Liver (tissue), 8 donors: ENCODE measurements at regions not wholly inside any gene's neighbourhood (a gene's known extent, or its start where the extent isn't known, plus 50 kb on each side); places are given as distances from the start of the nearest gene placed in this dataset.

Experiments
- DNase-seq: peaks from one replicate; pipeline ENCODE4 v3.0.0-alpha.2; 2017; ENCODE audit warnings: low spot score
- H3K27ac ChIP-seq, 2 donors: one replicate each; pipeline ENCODE4 v1.7.0; 2013; ENCODE audit warnings: inconsistent platforms in 2 of 2, low read length in 2 of 2, control low read depth in 1 of 2, low read depth in 1 of 2, mild to moderate bottlenecking in 1 of 2
- H3K27me3 ChIP-seq, 4 donors: one replicate each; pipeline versions ENCODE4 v1.6.1 to v1.7.0; 2013; ENCODE audit warnings: low read length in 3 of 4, inconsistent platforms in 1 of 4, mild to moderate bottlenecking in 1 of 4, moderate library complexity in 1 of 4; ENCODE audit not compliant: control insufficient read depth in 4 of 4, insufficient read depth in 4 of 4
- H3K36me3 ChIP-seq, 4 donors: one replicate each; pipeline versions ENCODE4 v1.6.1 to v1.7.0; 2013; ENCODE audit warnings: low read length in 3 of 4, mild to moderate bottlenecking in 3 of 4, low read depth in 1 of 4, moderate library complexity in 1 of 4; ENCODE audit not compliant: control insufficient read depth in 4 of 4, insufficient read depth in 3 of 4
- H3K4me1 ChIP-seq, 4 donors: one replicate each; pipeline versions ENCODE4 v1.6.1 to v1.7.0; 2013; ENCODE audit warnings: low read length in 3 of 4, mild to moderate bottlenecking in 3 of 4, moderate library complexity in 1 of 4; ENCODE audit not compliant: control insufficient read depth in 4 of 4, insufficient read depth in 4 of 4
- H3K4me3 ChIP-seq, 3 donors: one replicate each; pipeline versions ENCODE4 v1.6.1 to v1.7.0; 2013; ENCODE audit warnings: low read length in 3 of 3, control low read depth in 1 of 3, low read depth in 1 of 3, mild to moderate bottlenecking in 1 of 3
- H3K9ac ChIP-seq, 2 donors: one replicate each; pipeline ENCODE4 v1.7.0; 2013; ENCODE audit warnings: low read length in 2 of 2, mild to moderate bottlenecking in 2 of 2, moderate library complexity in 2 of 2, control low read depth in 1 of 2, low read depth in 1 of 2
- H3K9me3 ChIP-seq, 4 donors: one replicate each; pipeline versions ENCODE4 v1.6.1 to v1.7.0; 2013; ENCODE audit warnings: low read length in 3 of 4; ENCODE audit not compliant: control insufficient read depth in 4 of 4
- FOXA1 ChIP-seq: IDR thresholded peaks from 2 replicates; pipeline ENCODE4 v1.6.1; 2016; ENCODE audit warnings: antibody characterized with exemption
- FOXA2 ChIP-seq: IDR thresholded peaks from 2 replicates; pipeline ENCODE4 v1.6.1; 2016; ENCODE audit warnings: antibody characterized with exemption
- HNF4A ChIP-seq, 2 donors: conservative IDR thresholded peaks; 2 replicates each; pipeline ENCODE4 v1.6.1; 2016; ENCODE audit warnings: antibody characterized with exemption in 2 of 2, mild to moderate bottlenecking in 2 of 2
- HNF4G ChIP-seq: IDR thresholded peaks from 2 replicates; pipeline ENCODE4 v1.6.1; 2016; ENCODE audit warnings: antibody characterized with exemption
- JUND ChIP-seq, 2 donors: IDR thresholded peaks; 2 replicates each; pipeline ENCODE4 v1.6.1; 2016; ENCODE audit warnings: antibody characterized with exemption in 2 of 2
- NR2F2 ChIP-seq: IDR thresholded peaks from 2 replicates; pipeline ENCODE4 v1.6.1; 2016; ENCODE audit warnings: antibody characterized with exemption
- RAD21 ChIP-seq, 2 donors: IDR thresholded peaks; 2 replicates each; pipeline ENCODE4 v1.6.1; 2016; ENCODE audit warnings: antibody characterized with exemption in 2 of 2, mild to moderate bottlenecking in 2 of 2
- RXRA ChIP-seq, 2 donors: IDR thresholded peaks; 2 replicates each; pipeline ENCODE4 v1.6.1; 2017 to 2018; ENCODE audit warnings: antibody characterized with exemption in 2 of 2, mild to moderate bottlenecking in 1 of 2
- SP1 ChIP-seq: IDR thresholded peaks from 2 replicates; pipeline ENCODE4 v1.6.1; 2018; ENCODE audit warnings: antibody characterized with exemption, mild to moderate bottlenecking
- TAF1 ChIP-seq: conservative IDR thresholded peaks from 2 replicates; pipeline ENCODE4 v1.6.1; 2016; ENCODE audit warnings: antibody characterized with exemption, mild to moderate bottlenecking
- YY1 ChIP-seq: IDR thresholded peaks from 2 replicates; pipeline ENCODE4 v1.6.1; 2016; ENCODE audit warnings: antibody characterized with exemption, mild to moderate bottlenecking
- WGBS: extraction: QIAGEN DNeasy Blood & Tissue Kit; methylation state at CpG from one replicate; pipeline ENCODE4 v1.1.7; 2013; 5-methylcytosine and 5-hydroxymethylcytosine counted together
- TF ChIP-seq, protein P1 (sequence below): IDR thresholded peaks from 2 replicates; pipeline ENCODE4 v1.6.1; 2016; ENCODE audit warnings: antibody characterized with exemption
- TF ChIP-seq, protein P2 (sequence below): IDR thresholded peaks from 2 replicates; pipeline ENCODE4 v1.6.1; 2016; ENCODE audit warnings: antibody characterized with exemption, mild to moderate bottlenecking
- TF ChIP-seq, protein P3 (sequence below): IDR thresholded peaks from 2 replicates; pipeline ENCODE4 v1.6.1; 2016; ENCODE audit warnings: antibody characterized with exemption
- TF ChIP-seq, protein P4 (sequence below): fragments of 150-350 bp; IDR thresholded peaks from 2 replicates; pipeline ENCODE4 v1.5.1; 2017; ENCODE audit warnings: improper control_type of control experiment, low read depth, low read length; ENCODE audit not compliant: missing input control
- TF ChIP-seq, protein P5 (sequence below): IDR thresholded peaks from 2 replicates; pipeline ENCODE4 v1.6.1; 2016; ENCODE audit warnings: antibody characterized with exemption
- donor health status: healthy.
- donor health status: healthy.
- donor health status: healthy.
- donor health status: healthy.
- donor health status: healthy.

DNA sequence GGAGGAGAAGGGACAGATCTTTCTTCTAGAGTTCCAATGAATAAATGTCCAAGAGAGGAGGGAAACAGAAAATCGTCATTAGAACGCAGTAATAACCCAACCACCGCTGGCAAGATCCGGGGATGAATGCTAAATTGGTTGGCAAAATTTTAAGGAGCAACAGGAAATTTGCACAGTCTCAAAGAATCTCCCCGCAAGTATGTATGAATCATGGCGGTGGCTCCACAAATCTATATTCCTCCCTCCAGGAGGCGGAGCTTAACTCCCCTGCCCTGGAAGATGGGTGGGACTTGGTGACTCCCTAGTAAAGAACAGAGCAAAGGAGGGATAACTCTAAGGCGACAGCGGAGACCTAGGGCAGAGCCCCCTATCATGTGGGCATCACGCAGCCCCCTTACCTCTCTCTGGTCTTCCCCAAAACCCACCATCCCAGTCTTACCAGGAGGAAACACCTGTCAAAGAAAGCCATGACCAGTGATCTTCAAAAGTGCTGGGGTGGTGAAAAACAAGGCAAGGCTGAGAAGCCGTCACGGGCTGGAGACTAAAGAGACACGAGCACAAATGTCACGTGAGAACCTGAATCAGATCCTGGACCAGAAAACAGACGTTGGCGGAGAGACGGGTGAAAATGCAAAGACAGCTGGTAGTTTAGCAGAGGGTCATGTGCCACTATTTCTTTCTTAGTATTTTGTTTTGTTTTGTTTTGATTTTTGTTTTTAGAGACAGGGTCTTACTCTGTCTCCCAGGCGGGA, 125.8 kb downstream of the NCOR2 start:
- TF ChIP-seq NR2F2 (no peak), HNF4A (conservative IDR thresholded peaks at IDR 0.05) (no peak), RXRA (IDR thresholded peaks at IDR 0.05) (no peak), HNF4G (no peak), TAF1 (no peak), RAD21 (IDR thresholded peaks at IDR 0.05) (no peak), SP1 (no peak), YY1 (no peak), FOXA2 (no peak), JUND (IDR thresholded peaks at IDR 0.05) (no peak), FOXA1 (no peak)
- TF ChIP-seq, protein P1, sequence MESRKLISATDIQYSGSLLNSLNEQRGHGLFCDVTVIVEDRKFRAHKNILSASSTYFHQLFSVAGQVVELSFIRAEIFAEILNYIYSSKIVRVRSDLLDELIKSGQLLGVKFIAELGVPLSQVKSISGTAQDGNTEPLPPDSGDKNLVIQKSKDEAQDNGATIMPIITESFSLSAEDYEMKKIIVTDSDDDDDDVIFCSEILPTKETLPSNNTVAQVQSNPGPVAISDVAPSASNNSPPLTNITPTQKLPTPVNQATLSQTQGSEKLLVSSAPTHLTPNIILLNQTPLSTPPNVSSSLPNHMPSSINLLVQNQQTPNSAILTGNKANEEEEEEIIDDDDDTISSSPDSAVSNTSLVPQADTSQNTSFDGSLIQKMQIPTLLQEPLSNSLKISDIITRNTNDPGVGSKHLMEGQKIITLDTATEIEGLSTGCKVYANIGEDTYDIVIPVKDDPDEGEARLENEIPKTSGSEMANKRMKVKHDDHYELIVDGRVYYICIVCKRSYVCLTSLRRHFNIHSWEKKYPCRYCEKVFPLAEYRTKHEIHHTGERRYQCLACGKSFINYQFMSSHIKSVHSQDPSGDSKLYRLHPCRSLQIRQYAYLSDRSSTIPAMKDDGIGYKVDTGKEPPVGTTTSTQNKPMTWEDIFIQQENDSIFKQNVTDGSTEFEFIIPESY = no peak
- TF ChIP-seq, protein P2, sequence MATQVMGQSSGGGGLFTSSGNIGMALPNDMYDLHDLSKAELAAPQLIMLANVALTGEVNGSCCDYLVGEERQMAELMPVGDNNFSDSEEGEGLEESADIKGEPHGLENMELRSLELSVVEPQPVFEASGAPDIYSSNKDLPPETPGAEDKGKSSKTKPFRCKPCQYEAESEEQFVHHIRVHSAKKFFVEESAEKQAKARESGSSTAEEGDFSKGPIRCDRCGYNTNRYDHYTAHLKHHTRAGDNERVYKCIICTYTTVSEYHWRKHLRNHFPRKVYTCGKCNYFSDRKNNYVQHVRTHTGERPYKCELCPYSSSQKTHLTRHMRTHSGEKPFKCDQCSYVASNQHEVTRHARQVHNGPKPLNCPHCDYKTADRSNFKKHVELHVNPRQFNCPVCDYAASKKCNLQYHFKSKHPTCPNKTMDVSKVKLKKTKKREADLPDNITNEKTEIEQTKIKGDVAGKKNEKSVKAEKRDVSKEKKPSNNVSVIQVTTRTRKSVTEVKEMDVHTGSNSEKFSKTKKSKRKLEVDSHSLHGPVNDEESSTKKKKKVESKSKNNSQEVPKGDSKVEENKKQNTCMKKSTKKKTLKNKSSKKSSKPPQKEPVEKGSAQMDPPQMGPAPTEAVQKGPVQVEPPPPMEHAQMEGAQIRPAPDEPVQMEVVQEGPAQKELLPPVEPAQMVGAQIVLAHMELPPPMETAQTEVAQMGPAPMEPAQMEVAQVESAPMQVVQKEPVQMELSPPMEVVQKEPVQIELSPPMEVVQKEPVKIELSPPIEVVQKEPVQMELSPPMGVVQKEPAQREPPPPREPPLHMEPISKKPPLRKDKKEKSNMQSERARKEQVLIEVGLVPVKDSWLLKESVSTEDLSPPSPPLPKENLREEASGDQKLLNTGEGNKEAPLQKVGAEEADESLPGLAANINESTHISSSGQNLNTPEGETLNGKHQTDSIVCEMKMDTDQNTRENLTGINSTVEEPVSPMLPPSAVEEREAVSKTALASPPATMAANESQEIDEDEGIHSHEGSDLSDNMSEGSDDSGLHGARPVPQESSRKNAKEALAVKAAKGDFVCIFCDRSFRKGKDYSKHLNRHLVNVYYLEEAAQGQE = no peak
- TF ChIP-seq, protein P3, sequence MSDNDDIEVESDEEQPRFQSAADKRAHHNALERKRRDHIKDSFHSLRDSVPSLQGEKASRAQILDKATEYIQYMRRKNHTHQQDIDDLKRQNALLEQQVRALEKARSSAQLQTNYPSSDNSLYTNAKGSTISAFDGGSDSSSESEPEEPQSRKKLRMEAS = no peak
- TF ChIP-seq, protein P4, sequence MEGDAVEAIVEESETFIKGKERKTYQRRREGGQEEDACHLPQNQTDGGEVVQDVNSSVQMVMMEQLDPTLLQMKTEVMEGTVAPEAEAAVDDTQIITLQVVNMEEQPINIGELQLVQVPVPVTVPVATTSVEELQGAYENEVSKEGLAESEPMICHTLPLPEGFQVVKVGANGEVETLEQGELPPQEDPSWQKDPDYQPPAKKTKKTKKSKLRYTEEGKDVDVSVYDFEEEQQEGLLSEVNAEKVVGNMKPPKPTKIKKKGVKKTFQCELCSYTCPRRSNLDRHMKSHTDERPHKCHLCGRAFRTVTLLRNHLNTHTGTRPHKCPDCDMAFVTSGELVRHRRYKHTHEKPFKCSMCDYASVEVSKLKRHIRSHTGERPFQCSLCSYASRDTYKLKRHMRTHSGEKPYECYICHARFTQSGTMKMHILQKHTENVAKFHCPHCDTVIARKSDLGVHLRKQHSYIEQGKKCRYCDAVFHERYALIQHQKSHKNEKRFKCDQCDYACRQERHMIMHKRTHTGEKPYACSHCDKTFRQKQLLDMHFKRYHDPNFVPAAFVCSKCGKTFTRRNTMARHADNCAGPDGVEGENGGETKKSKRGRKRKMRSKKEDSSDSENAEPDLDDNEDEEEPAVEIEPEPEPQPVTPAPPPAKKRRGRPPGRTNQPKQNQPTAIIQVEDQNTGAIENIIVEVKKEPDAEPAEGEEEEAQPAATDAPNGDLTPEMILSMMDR = no peak
- TF ChIP-seq, protein P5, sequence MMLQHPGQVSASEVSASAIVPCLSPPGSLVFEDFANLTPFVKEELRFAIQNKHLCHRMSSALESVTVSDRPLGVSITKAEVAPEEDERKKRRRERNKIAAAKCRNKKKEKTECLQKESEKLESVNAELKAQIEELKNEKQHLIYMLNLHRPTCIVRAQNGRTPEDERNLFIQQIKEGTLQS = no peak
- no peak overlapping the region for H3K9ac ChIP-seq
- no peak overlapping the region for H3K4me3 ChIP-seq
- H3K36me3 ChIP-seq = peaks cover 0 to 13% (median 10%) of the 10 kb centered on the region in 4 donors
- peak overlapping the region in 1 of 2 donors; percentile 62 for H3K27ac ChIP-seq
- no peak for DNase-seq
- no peaks in the 10 kb centered on the region for H3K9me3 ChIP-seq
- H3K27me3 ChIP-seq = no peaks in the 10 kb centered on the region
- H3K4me1 ChIP-seq = no peaks in the 10 kb centered on the region
- 85% methylated on average over 18 of the region's 18 CpGs for WGBS
